Spleen (tissue), 11 donors: ENCODE measurements at regions not wholly inside any gene's neighbourhood (a gene's known extent, or its start where the extent isn't known, plus 50 kb on each side); places are given as distances from the start of the nearest gene placed in this dataset.

Experiments used
- DNase-seq: peaks from one replicate; pipeline ENCODE4 v3.0.0-alpha.2; 2020
- H3K27ac ChIP-seq, 8 donors: fragments of 200-600 bp; sonication (generic) in 7 of 8; 1 replicate in 4 of 8; 2 replicates in 4 of 8; pipeline versions ENCODE4 v1.5.0 to v1.8.0; 2016 to 2021; ENCODE audit warnings: inconsistent platforms in 4 of 8, mild to moderate bottlenecking in 4 of 8, moderate library complexity in 1 of 8
- H3K27me3 ChIP-seq, 7 donors: fragments of 200-600 bp; sonication (generic) in 6 of 7; replicated peaks in 1 of 7; 1 replicate in 4 of 7; 2 replicates in 3 of 7; pipeline versions ENCODE4 v1.5.0 to v1.8.0; 2016 to 2021; ENCODE audit warnings: inconsistent platforms in 3 of 7, mild to moderate bottlenecking in 1 of 7
- H3K36me3 ChIP-seq, 6 donors: fragments of 200-600 bp; sonication (generic) in 5 of 6; 1 replicate in 4 of 6; 2 replicates in 2 of 6; pipeline versions ENCODE4 v1.5.0 to v1.8.0; 2016 to 2021; ENCODE audit warnings: inconsistent platforms in 2 of 6
- H3K4me1 ChIP-seq, 6 donors: fragments of 200-600 bp; sonication (generic) in 5 of 6; 1 replicate in 3 of 6; 2 replicates in 3 of 6; pipeline versions ENCODE4 v1.5.0 to v1.8.0; 2016 to 2021; ENCODE audit warnings: inconsistent platforms in 3 of 6
- H3K4me3 ChIP-seq, 8 donors: fragments of 200-600 bp; sonication (generic) in 7 of 8; 1 replicate in 4 of 8; 2 replicates in 4 of 8; pipeline versions ENCODE4 v1.5.0 to v1.8.0; 2016 to 2021; ENCODE audit warnings: inconsistent platforms in 4 of 8, mild to moderate bottlenecking in 4 of 8, moderate library complexity in 2 of 8
- H3K9me3 ChIP-seq, 8 donors: fragments of 200-600 bp; sonication (generic) in 7 of 8; 1 replicate in 4 of 8; 2 replicates in 4 of 8; pipeline versions ENCODE4 v1.5.0 to v1.8.0; 2016 to 2021; ENCODE audit warnings: inconsistent platforms in 4 of 8
- POLR2A ChIP-seq, 3 donors: fragments of 450-650 bp; IDR thresholded peaks; one replicate each; pipeline ENCODE4 v1.5.1; 2017; ENCODE audit warnings: antibody characterized with exemption in 3 of 3, mild to moderate bottlenecking in 1 of 3
- POLR2AphosphoS5 ChIP-seq, 3 donors: sonication (generic); formaldehyde crosslinking; IDR thresholded peaks; one replicate each; pipeline ENCODE4 v1.5.1; 2017; ENCODE audit warnings: antibody characterized with exemption in 3 of 3
- WGBS, 5 donors: extraction: QIAGEN DNeasy Blood & Tissue Kit in 3 of 5; methylation state at CpG; one replicate each; pipeline versions ENCODE4 v1.1.5 to v1.1.7; 2013 to 2018; 5-methylcytosine and 5-hydroxymethylcytosine counted together
- intact Hi-C: fragments of 100-400 bp; cut with DNase I; formaldehyde crosslinking; loops from one replicate; pipeline ENCODE4 v1.15.0; 2023; ENCODE audit warnings: low total_unique reads
- TF ChIP-seq, protein P1 (sequence below), 11 experiments: fragments of 200-600 bp in 7 of 11; fragments of 450-650 bp in 4 of 11; sonication (generic) in 4 of 11; IDR thresholded peaks in 8 of 11; conservative IDR thresholded peaks in 3 of 11; 1 replicate in 7 of 11; 2 replicates in 4 of 11; pipeline versions ENCODE4 v1.4.0 to v1.8.0; 2016 to 2021; ENCODE audit warnings: antibody characterized with exemption in 11 of 11, inconsistent platforms in 4 of 11, mild to moderate bottlenecking in 1 of 11
- donor health status: healthy with polysubstance abuse.
- donor health status: DM: no; HTN: no; CAD: no; lungs with moderate emphysema.
- donor health status: DM: no; HTN: no; CAD: no.
- donor health status: Bipolar disorder and iron deficiency.
- donor health status: healthy.
- donor health status: DM: no; HTN: no; CAD: no.
- donor health status: DM: yes; HTN: yes; CAD: no.

DNA sequence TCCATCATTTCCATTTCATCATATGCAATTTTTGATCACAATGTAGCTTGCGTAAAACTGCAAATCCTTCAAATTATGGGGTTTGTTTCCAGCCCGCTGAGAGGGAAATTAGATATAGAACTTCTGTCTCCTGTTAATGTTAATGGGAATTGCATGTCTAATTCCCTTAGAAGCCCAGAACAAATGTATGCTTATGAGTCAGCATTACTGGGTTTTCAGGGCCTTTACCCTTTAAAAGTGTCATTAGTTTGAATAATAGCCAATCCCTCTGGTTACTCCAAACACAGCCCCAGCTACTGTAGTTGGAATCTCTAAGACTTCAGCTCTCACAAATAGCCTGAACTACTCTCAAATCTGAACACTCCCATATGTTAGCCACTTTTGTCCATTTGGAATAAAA is 439.4 kb downstream of the C3orf38 start:
- no peaks in the 10 kb centered on the region for H3K27me3 ChIP-seq
- DNase-seq, result no peak
- no peak overlapping the region for H3K4me3 ChIP-seq
- H3K4me1 ChIP-seq, result no peaks in the 10 kb centered on the region
- H3K36me3 ChIP-seq, result no peaks in the 10 kb centered on the region
- intact Hi-C loops, result no loop called here
- no peak overlapping the region for H3K27ac ChIP-seq
- 86 to 95% (median 88%) methylated on average over 2 of the region's 2 CpGs for WGBS, 5 donors
- H3K9me3 ChIP-seq, result no peaks in the 10 kb centered on the region
- TF ChIP-seq POLR2AphosphoS5 (IDR thresholded peaks at IDR 0.05) (no peak), POLR2A (IDR thresholded peaks at IDR 0.05) (no peak)
- TF ChIP-seq, protein P1, sequence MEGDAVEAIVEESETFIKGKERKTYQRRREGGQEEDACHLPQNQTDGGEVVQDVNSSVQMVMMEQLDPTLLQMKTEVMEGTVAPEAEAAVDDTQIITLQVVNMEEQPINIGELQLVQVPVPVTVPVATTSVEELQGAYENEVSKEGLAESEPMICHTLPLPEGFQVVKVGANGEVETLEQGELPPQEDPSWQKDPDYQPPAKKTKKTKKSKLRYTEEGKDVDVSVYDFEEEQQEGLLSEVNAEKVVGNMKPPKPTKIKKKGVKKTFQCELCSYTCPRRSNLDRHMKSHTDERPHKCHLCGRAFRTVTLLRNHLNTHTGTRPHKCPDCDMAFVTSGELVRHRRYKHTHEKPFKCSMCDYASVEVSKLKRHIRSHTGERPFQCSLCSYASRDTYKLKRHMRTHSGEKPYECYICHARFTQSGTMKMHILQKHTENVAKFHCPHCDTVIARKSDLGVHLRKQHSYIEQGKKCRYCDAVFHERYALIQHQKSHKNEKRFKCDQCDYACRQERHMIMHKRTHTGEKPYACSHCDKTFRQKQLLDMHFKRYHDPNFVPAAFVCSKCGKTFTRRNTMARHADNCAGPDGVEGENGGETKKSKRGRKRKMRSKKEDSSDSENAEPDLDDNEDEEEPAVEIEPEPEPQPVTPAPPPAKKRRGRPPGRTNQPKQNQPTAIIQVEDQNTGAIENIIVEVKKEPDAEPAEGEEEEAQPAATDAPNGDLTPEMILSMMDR (IDR thresholded peaks at IDR 0.05 in 8 of 11, conservative IDR thresholded peaks at IDR 0.05 in 3 of 11), result no peak

DNA sequence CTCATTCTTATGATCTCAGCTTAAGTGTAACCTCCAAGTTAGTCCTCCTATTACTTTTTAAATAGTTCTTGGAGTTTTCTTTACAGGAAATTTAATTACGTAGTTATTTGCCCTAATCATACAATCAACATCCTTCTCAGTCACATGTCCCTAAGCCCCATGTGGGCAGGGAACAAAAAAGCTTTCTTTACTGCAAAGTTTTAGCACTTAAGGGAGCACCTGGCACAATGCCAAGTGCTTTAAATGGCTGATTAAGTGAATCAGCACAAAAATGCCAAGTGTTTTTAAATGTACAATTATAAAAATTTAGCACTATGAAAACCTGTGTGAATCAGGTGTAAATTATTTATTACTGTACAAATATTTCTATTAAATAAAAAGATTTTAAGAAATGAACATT is 445.3 kb downstream of the C3orf38 start:
- Histone ChIP-seq H3K27me3 (no peaks in the 10 kb centered on the region), H3K36me3 (no peaks in the 10 kb centered on the region), H3K4me3 (no peak overlapping the region), H3K9me3 (peaks cover 0 to 4% (median 0%) of the 10 kb centered on the region in 8 donors), H3K4me1 (no peaks in the 10 kb centered on the region), H3K27ac (no peak overlapping the region)
- TF ChIP-seq, protein P1 (IDR thresholded peaks at IDR 0.05 in 8 of 11, conservative IDR thresholded peaks at IDR 0.05 in 3 of 11), result no peak
- TF ChIP-seq POLR2AphosphoS5 (IDR thresholded peaks at IDR 0.05) (no peak), POLR2A (IDR thresholded peaks at IDR 0.05) (no peak)
- no peak for DNase-seq
- WGBS, 5 donors, result 6 to 23% (median 13%) methylated on average over 1 of the region's 1 CpG
- intact Hi-C loops, result no loop called here

DNA sequence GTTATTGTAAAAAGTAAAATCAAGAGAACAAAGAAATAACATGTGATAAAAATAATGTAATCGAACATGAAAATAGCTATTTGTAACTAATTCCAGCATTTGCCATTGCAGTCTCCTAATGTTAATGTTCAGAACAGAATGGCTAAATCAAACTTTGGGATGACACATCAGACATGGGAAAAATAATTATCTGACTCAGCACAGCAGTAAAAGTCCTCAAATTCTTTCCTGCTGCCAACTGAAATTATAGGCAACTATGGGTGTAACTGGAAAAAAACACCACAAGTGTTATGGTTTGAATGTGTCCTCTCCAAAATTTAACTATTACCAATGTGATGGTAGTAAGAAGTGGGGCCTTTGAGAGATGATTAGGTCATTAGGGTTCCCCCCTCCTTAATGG is 446.7 kb downstream of the C3orf38 start:
- Histone ChIP-seq H3K36me3 (no peaks in the 10 kb centered on the region), H3K4me1 (no peaks in the 10 kb centered on the region), H3K27me3 (no peaks in the 10 kb centered on the region)

DNA sequence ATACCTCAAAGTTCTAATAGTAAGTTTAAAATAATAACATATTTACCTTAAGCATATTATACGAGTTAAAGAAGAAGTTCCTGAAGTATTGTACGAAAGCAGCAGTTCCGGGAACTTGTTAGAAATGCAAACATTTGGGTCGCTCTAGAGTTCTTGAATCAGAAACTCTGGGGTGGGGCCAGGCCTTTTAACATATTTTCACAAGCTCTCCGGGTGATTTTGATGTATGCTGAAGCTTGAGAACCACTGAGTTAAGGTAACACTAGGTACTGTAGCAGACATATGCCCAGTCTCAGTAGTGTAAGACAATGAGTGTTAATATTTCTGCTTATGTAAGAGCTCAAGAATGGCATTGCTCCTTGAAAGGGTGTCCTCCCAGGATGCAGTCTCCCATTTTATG is 461.1 kb downstream of the C3orf38 start:
- no peak for TF ChIP-seq POLR2AphosphoS5 (IDR thresholded peaks at IDR 0.05)
- TF ChIP-seq, protein P1 (IDR thresholded peaks at IDR 0.05 in 8 of 11, conservative IDR thresholded peaks at IDR 0.05 in 3 of 11), result no peak
- no peak for TF ChIP-seq POLR2A (IDR thresholded peaks at IDR 0.05)
- Histone ChIP-seq H3K27ac (no peak overlapping the region), H3K4me3 (no peak overlapping the region), H3K27me3 (no peaks in the 10 kb centered on the region), H3K36me3 (no peaks in the 10 kb centered on the region), H3K4me1 (no peaks in the 10 kb centered on the region), H3K9me3 (no peaks in the 10 kb centered on the region)
- intact Hi-C loops, result no loop called here
- 81 to 92% (median 85%) methylated on average over 5 of the region's 5 CpGs for whole genome bisulfite sequencing, 5 donors
- no peak for DNase-seq

More for the DNA sequence above, 446.7 kb downstream of the C3orf38 start:
- no peak overlapping the region for H3K4me3 ChIP-seq
- no peak for TF ChIP-seq POLR2A (IDR thresholded peaks at IDR 0.05)
- TF ChIP-seq, protein P1 (IDR thresholded peaks at IDR 0.05 in 8 of 11, conservative IDR thresholded peaks at IDR 0.05 in 3 of 11), result no peak
- no peak for TF ChIP-seq POLR2AphosphoS5 (IDR thresholded peaks at IDR 0.05)
- no peak overlapping the region for H3K27ac ChIP-seq
- DNase-seq, result no peak
- 84 to 91% (median 87%) methylated on average over 1 of the region's 1 CpG for WGBS, 5 donors
- peaks cover 0 to 8% (median 0%) of the 10 kb centered on the region in 8 donors for H3K9me3 ChIP-seq
- intact Hi-C loops, result no loop called here
